ENCODE measurements at regions not wholly inside any gene's neighbourhood (a gene's known extent, or its start where the extent isn't known, plus 50 kb on each side); places are given as distances from the start of the nearest gene placed in this dataset.

DNA sequence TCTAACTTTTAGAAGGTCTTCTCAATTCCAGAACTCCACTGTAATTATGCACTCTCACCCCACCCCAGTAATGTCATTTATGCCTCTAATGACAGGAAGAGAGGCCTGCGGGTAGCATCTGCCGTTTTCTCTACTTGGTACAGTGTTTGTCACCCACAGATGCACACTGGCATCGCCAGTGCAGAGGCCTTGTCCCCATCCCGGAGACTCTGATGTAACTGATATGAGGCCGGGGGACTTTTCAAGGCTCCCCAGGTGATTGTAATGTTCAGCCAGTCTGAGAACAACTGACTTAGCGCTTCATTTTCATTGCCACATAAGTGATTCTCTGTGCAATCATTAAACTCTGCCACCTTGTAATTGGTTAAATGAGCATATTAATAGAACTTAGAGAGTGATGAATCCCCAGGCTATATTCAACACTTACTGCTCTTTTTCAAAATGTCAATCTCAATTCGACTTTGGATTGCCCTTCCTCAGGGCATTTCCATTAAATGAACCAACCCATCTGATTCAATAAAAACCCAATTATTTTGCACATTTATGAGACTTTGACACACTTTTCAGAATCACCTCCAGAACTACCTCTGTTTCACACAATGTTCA is 113.2 kb downstream of the HERPUD2 start:
- Mint-ChIP-seq H3K27me3 (ENCODE audit: unreplicated experiment) (peaks cover 3% of the 10 kb centered on the region), H3K4me3 (ENCODE audit: unreplicated experiment) (no peak overlapping the region), H3K27ac (ENCODE audit: unreplicated experiment) (no peak overlapping the region), H3K9me3 (ENCODE audit: unreplicated experiment) (no peaks in the 10 kb centered on the region), H3K4me1 (ENCODE audit: low read depth, unreplicated experiment) (no peaks in the 10 kb centered on the region), H3K36me3 (ENCODE audit: unreplicated experiment) (no peaks in the 10 kb centered on the region)
- TF ChIP-seq, protein P1, sequence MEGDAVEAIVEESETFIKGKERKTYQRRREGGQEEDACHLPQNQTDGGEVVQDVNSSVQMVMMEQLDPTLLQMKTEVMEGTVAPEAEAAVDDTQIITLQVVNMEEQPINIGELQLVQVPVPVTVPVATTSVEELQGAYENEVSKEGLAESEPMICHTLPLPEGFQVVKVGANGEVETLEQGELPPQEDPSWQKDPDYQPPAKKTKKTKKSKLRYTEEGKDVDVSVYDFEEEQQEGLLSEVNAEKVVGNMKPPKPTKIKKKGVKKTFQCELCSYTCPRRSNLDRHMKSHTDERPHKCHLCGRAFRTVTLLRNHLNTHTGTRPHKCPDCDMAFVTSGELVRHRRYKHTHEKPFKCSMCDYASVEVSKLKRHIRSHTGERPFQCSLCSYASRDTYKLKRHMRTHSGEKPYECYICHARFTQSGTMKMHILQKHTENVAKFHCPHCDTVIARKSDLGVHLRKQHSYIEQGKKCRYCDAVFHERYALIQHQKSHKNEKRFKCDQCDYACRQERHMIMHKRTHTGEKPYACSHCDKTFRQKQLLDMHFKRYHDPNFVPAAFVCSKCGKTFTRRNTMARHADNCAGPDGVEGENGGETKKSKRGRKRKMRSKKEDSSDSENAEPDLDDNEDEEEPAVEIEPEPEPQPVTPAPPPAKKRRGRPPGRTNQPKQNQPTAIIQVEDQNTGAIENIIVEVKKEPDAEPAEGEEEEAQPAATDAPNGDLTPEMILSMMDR (IDR thresholded peaks at IDR 0.05; ENCODE audit: partially characterized antibody, unreplicated experiment), result no peak
- DNase-seq, result no peak

DNA sequence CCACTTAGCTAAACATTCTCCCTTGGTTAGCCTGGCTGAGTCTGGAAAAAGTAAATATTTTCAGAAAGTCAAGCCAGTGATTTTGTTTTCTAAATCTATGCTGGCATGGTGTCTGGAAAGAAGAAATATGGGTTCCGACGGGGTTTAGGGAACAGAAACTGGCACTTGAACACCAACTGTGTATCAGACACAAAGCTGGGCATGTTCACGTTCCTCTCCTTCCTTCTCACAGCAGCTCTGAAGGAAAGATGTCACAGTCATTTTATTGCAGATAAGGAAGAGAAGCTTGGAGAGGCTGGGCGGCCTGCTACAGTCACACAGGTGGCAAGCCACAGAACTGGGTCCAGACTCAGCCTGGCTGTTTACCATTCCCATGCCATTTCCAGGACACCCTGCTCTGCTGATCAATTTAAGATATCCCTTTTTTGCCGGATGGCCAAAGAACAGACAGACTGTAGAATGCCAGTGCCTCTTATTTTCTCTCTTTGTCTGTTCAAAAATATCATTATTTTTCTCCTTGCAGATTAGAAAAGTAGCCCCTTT is 118.8 kb downstream of the HERPUD2 start:
- Mint-ChIP-seq H3K27me3 (ENCODE audit: unreplicated experiment) (peaks cover 3% of the 10 kb centered on the region), H3K4me3 (ENCODE audit: unreplicated experiment) (no peak overlapping the region), H3K9me3 (ENCODE audit: unreplicated experiment) (no peaks in the 10 kb centered on the region), H3K4me1 (ENCODE audit: low read depth, unreplicated experiment) (no peaks in the 10 kb centered on the region), H3K36me3 (ENCODE audit: unreplicated experiment) (no peaks in the 10 kb centered on the region), H3K27ac (ENCODE audit: unreplicated experiment) (no peak overlapping the region)
- TF ChIP-seq, protein P1 (IDR thresholded peaks at IDR 0.05; ENCODE audit: partially characterized antibody, unreplicated experiment), result no peak
- DNase-seq, result no peak

DNA sequence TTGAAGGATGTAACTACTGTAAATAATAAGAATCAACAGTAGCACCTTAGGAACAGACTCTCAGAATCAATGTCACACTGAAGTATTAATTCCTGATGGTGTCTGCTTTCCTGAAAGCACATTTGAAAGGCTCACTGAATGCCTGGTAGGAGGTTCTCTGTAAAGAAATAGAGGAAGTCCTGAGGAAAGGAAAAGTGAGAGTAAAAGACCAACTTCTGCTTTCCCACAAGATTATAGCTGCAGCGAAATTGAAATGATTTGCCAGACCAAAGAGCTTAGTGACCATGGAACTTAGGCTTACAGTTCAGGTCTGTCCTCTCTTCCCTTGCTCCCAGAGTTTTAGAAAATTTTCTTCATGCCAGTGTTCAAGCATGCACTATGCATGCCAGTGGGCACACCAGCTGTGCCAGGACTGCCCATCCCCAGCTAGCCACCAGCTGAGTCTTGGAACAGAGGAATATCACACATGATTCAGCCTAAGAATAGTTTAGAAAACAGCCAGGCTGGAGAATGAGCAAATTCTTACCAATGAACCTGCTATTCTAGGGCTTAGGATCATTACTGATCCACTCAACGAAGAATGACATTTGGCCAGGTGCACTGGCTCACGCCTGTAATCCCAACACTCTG is 123.2 kb downstream of the HERPUD2 start:
- TF ChIP-seq, protein P1 (IDR thresholded peaks at IDR 0.05; ENCODE audit: partially characterized antibody, unreplicated experiment), result no peak
- no peaks in the 10 kb centered on the region for H3K9me3 Mint-ChIP-seq (ENCODE audit: unreplicated experiment)
- H3K36me3 Mint-ChIP-seq (ENCODE audit: unreplicated experiment), result no peaks in the 10 kb centered on the region
- no peak overlapping the region for H3K27ac Mint-ChIP-seq (ENCODE audit: unreplicated experiment)
- H3K4me1 Mint-ChIP-seq (ENCODE audit: low read depth, unreplicated experiment), result no peaks in the 10 kb centered on the region
- DNase-seq, result no peak
- H3K27me3 Mint-ChIP-seq (ENCODE audit: unreplicated experiment), result peaks cover 3% of the 10 kb centered on the region
- no peak overlapping the region for H3K4me3 Mint-ChIP-seq (ENCODE audit: unreplicated experiment)

DNA sequence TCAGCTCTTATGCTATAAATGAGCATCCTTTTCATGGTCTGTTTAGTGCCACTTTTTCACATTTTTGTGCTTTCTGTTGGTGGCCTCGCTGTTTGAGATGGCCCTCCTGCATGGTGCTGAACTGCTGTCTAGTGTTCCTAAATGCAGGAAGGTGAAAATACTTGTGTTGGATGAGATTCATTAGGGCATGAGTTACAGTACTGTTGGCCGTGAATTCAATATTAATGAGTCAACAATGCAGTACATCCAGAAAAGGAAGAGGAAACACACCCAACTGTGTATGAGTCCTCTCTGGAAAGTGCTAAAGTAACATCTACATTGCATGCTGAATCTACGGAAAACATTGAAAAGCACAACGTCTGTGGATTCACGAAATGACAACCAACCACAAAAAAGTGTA is 124.0 kb downstream of the HERPUD2 start:
- H3K27me3 Mint-ChIP-seq (ENCODE audit: unreplicated experiment), result peaks cover 5% of the 10 kb centered on the region
- no peaks in the 10 kb centered on the region for H3K36me3 Mint-ChIP-seq (ENCODE audit: unreplicated experiment)
- H3K4me3 Mint-ChIP-seq (ENCODE audit: unreplicated experiment), result no peak overlapping the region
- no peaks in the 10 kb centered on the region for H3K9me3 Mint-ChIP-seq (ENCODE audit: unreplicated experiment)
- TF ChIP-seq, protein P1 (IDR thresholded peaks at IDR 0.05; ENCODE audit: partially characterized antibody, unreplicated experiment), result no peak
- no peaks in the 10 kb centered on the region for H3K4me1 Mint-ChIP-seq (ENCODE audit: low read depth, unreplicated experiment)
- no peak for DNase-seq
- no peak overlapping the region for H3K27ac Mint-ChIP-seq (ENCODE audit: unreplicated experiment)

DNA sequence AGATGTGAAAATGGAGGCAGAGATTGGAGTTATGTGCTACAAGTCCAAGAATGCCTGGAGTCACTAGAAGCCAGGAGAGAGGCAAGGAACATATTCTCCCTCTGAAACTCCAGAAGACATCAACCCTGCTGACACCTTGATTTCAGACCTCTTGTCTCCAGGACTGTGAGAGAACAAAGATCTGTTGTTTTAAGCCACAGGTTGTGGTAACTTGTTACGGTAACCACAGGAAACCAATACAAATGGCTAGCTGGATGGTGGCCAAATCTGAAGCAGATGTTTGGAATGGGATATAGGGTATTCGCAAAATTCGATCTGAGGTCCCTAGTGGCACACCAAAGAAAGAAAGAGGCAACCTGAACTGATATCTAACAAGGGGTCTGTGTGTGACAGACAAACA is 129.0 kb downstream of the HERPUD2 start:
- TF ChIP-seq, protein P1 (IDR thresholded peaks at IDR 0.05; ENCODE audit: partially characterized antibody, unreplicated experiment), result no peak

More for the DNA sequence above, 129.0 kb downstream of the HERPUD2 start:
- no peak for DNase-seq
- peaks cover 5% of the 10 kb centered on the region for H3K27me3 Mint-ChIP-seq (ENCODE audit: unreplicated experiment)
- no peak overlapping the region for H3K27ac Mint-ChIP-seq (ENCODE audit: unreplicated experiment)
- H3K36me3 Mint-ChIP-seq (ENCODE audit: unreplicated experiment), result no peaks in the 10 kb centered on the region
- H3K4me3 Mint-ChIP-seq (ENCODE audit: unreplicated experiment), result no peak overlapping the region
- peaks cover 2% of the 10 kb centered on the region for H3K9me3 Mint-ChIP-seq (ENCODE audit: unreplicated experiment)
- H3K4me1 Mint-ChIP-seq (ENCODE audit: low read depth, unreplicated experiment), result no peaks in the 10 kb centered on the region

Measured in glutamatergic neuron (in vitro differentiated cells).